ENCODE measurements at regions not wholly inside any gene's neighbourhood (a gene's known extent, or its start where the extent isn't known, plus 50 kb on each side); places are given as distances from the start of the nearest gene placed in this dataset.

GRCh38 chr3:117287602-117288001 is 578.0 kb downstream of the TUSC7 start (continued):
- TF ChIP-seq EZH2phosphoT487 (IDR thresholded peaks at IDR 0.05; ENCODE audit: unreplicated experiment) (no peak), JUNB (IDR thresholded peaks at IDR 0.05; ENCODE audit: unreplicated experiment) (no peak)

GRCh38 chr3:117291476-117291875 is 581.9 kb downstream of the TUSC7 start:
- H3K27ac ChIP-seq (ENCODE audit: low read depth), result no peak overlapping the region
- Mint-ChIP-seq H3K9me3 (no peaks in the 10 kb centered on the region), H3K4me3 (no peak overlapping the region), H3K36me3 (ENCODE audit: low read depth) (no peaks in the 10 kb centered on the region), H3K4me1 (peaks cover 9% of the 10 kb centered on the region), H3K27me3 (ENCODE audit: insufficient read depth, low read depth, poor library complexity) (no peaks in the 10 kb centered on the region), H3K27ac (no peak overlapping the region; the same call in 1 of the 2 replicates)
- ATAC-seq (no peak), DNase-seq (ENCODE audit: low spot score) (no peak)
- H3K4me3 ChIP-seq, result no peak overlapping the region
- no peak for TF ChIP-seq EZH2phosphoT487 (IDR thresholded peaks at IDR 0.05; ENCODE audit: unreplicated experiment)
- no peak for TF ChIP-seq STAT1 (IDR thresholded peaks at IDR 0.05; ENCODE audit: unreplicated experiment)
- TF ChIP-seq NANOG (IDR thresholded peaks at IDR 0.05; ENCODE audit: borderline replicate concordance), result no peak
- TF ChIP-seq ZNF114 (CRISPR knock-in tag; IDR thresholded peaks at IDR 0.05), result no peak
- no peak for TF ChIP-seq CREB1 (CRISPR knock-in tag; IDR thresholded peaks at IDR 0.05; ENCODE audit: low read depth)
- no peak for TF ChIP-seq POLR2AphosphoS5 (IDR thresholded peaks at IDR 0.05; ENCODE audit: low read depth)
- TF ChIP-seq JUNB (IDR thresholded peaks at IDR 0.05; ENCODE audit: unreplicated experiment), result no peak
- TF ChIP-seq ETS1 (IDR thresholded peaks at IDR 0.05), result no peak
- no peak for TF ChIP-seq REST (IDR thresholded peaks at IDR 0.05; ENCODE audit: unreplicated experiment)
- no peaks in the 10 kb centered on the region for H4K20me1 ChIP-seq (replicated peaks; ENCODE audit: insufficient read depth)
- H3K36me3 ChIP-seq (ENCODE audit: insufficient read depth), result no peaks in the 10 kb centered on the region
- H3K9me2 ChIP-seq (ENCODE audit: insufficient read depth), result no peaks in the 10 kb centered on the region
- H2AFZ ChIP-seq, result no peak overlapping the region
- no peaks in the 10 kb centered on the region for H3F3A ChIP-seq (replicated peaks; ENCODE audit: low read depth)
- no peaks in the 10 kb centered on the region for H3K27me3 ChIP-seq (ENCODE audit: insufficient read depth)
- H3K4me2 ChIP-seq, result peak overlapping the region; percentile 45
- H3K79me2 ChIP-seq (replicated peaks; ENCODE audit: insufficient read depth), result no peaks in the 10 kb centered on the region
- H3K4me1 ChIP-seq (ENCODE audit: insufficient read depth), result peaks cover 12% of the 10 kb centered on the region

- no peaks in the 10 kb centered on the region for H3K9me3 Mint-ChIP-seq
- no peaks in the 10 kb centered on the region for H3K36me3 Mint-ChIP-seq (ENCODE audit: low read depth)
Observed at GRCh38 chr3:117297065-117297464, 587.5 kb downstream of the TUSC7 start.

More at GRCh38 chr3:117297065-117297464, 587.5 kb downstream of the TUSC7 start:
- DNase-seq (ENCODE audit: low spot score) (no peak), ATAC-seq (no peak)
- Histone ChIP-seq H3K4me1 (ENCODE audit: insufficient read depth) (peaks cover 4% of the 10 kb centered on the region), H3K27ac (ENCODE audit: low read depth) (no peak overlapping the region), H3K4me3 (no peak overlapping the region), H2AFZ (no peak overlapping the region), H3K36me3 (ENCODE audit: insufficient read depth) (no peaks in the 10 kb centered on the region), H3K9me2 (ENCODE audit: insufficient read depth) (no peaks in the 10 kb centered on the region), H3F3A (replicated peaks; ENCODE audit: low read depth) (no peaks in the 10 kb centered on the region), H4K20me1 (replicated peaks; ENCODE audit: insufficient read depth) (no peaks in the 10 kb centered on the region; the same call in 1 of the 2 replicates), H3K27me3 (ENCODE audit: insufficient read depth) (no peaks in the 10 kb centered on the region), H3K79me2 (replicated peaks; ENCODE audit: insufficient read depth) (no peaks in the 10 kb centered on the region), H3K4me2 (no peak overlapping the region)
- no peak overlapping the region for H3K4me3 Mint-ChIP-seq
- TF ChIP-seq EZH2phosphoT487 (IDR thresholded peaks at IDR 0.05; ENCODE audit: unreplicated experiment) (no peak), NANOG (IDR thresholded peaks at IDR 0.05; ENCODE audit: borderline replicate concordance) (no peak), ZNF331 (CRISPR knock-in tag; IDR thresholded peaks at IDR 0.05; ENCODE audit: low read depth) (no peak), JUNB (IDR thresholded peaks at IDR 0.05; ENCODE audit: unreplicated experiment) (no peak), ZNF114 (CRISPR knock-in tag; IDR thresholded peaks at IDR 0.05) (no peak), ETS1 (IDR thresholded peaks at IDR 0.05) (no peak)
- H3K4me1 Mint-ChIP-seq, result peaks cover 2% of the 10 kb centered on the region
- peaks cover 4% of the 10 kb centered on the region for H3K27me3 Mint-ChIP-seq (ENCODE audit: insufficient read depth, low read depth, poor library complexity)
- H3K27ac Mint-ChIP-seq, result no peak overlapping the region

Measured in GM23338 (cell line).